Suppressor macrophage treated with lipopolysaccharide for 1 hour (primary cell): ENCODE measurements at regions not wholly inside any gene's neighbourhood (a gene's known extent, or its start where the extent isn't known, plus 50 kb on each side); places are given as distances from the start of the nearest gene placed in this dataset.

Source experiments
- DNase-seq, 3 donors: peaks; one replicate each; pipeline ENCODE4 v3.0.0-alpha.2; 2020 to 2022

GRCh38 chr7:97798046-97799019, 66.4 kb downstream of the TAC1 start:
- DNase-seq: no peak

GRCh38 chr7:97801108-97801507, 69.2 kb downstream of the TAC1 start:
- DNase-seq: peak; percentile 3 to 18 (median 5)
